H9 (cell line): ENCODE measurements at regions not wholly inside any gene's neighbourhood (a gene's known extent, or its start where the extent isn't known, plus 50 kb on each side); places are given as distances from the start of the nearest gene placed in this dataset.

Experiments used
- DNase-seq: peaks from one replicate; pipeline ENCODE4 v3.0.0-alpha.2; 2017
- H2AFZ ChIP-seq: one replicate; pipeline ENCODE4 v1.6.1; 2013; ENCODE audit warnings: mild to moderate bottlenecking, low read length, control low read depth, moderate library complexity
- H2AK5ac ChIP-seq: 2 replicates; pipeline ENCODE4 v1.6.1; 2013; ENCODE audit warnings: low read length, control low read depth, mixed read lengths; ENCODE audit not compliant: insufficient read length
- H2BK120ac ChIP-seq: one replicate; pipeline ENCODE4 v1.6.1; 2013; ENCODE audit warnings: low read depth, mild to moderate bottlenecking, low read length, control low read depth, inconsistent platforms; ENCODE audit not compliant: poor library complexity, severe bottlenecking
- H2BK12ac ChIP-seq: 2 replicates; pipeline ENCODE4 v1.6.1; 2013; ENCODE audit warnings: low read length, control low read depth, mixed read lengths, low read depth; ENCODE audit not compliant: insufficient read length
- H2BK15ac ChIP-seq: 2 replicates; pipeline ENCODE4 v1.6.1; 2013; ENCODE audit warnings: low read depth, low read length, control low read depth
- H2BK20ac ChIP-seq: one replicate; pipeline ENCODE4 v1.6.1; 2013; ENCODE audit warnings: low read depth, mild to moderate bottlenecking, low read length, control low read depth, inconsistent platforms; ENCODE audit not compliant: poor library complexity, severe bottlenecking
- H2BK5ac ChIP-seq: 2 replicates; pipeline ENCODE4 v1.6.1; 2013; ENCODE audit warnings: low read length, control low read depth, mixed read lengths; ENCODE audit not compliant: insufficient read length
- H3K14ac ChIP-seq: 2 replicates; pipeline ENCODE4 v1.6.1; 2013; ENCODE audit warnings: low read length, control low read depth; ENCODE audit not compliant: insufficient read depth
- H3K18ac ChIP-seq: 2 replicates; pipeline ENCODE4 v1.6.1; 2013; ENCODE audit warnings: low read depth, mild to moderate bottlenecking, mixed read lengths, low read length, control low read depth; ENCODE audit not compliant: insufficient read length
- H3K23ac ChIP-seq: 2 replicates; pipeline ENCODE4 v1.6.1; 2013; ENCODE audit warnings: low read length, control low read depth, mixed read lengths, low read depth; ENCODE audit not compliant: insufficient read length
- H3K23me2 ChIP-seq: 2 replicates; pipeline ENCODE4 v1.6.1; 2013; ENCODE audit warnings: low read depth, mild to moderate bottlenecking, mixed read lengths, low read length, control low read depth; ENCODE audit not compliant: insufficient read length, poor library complexity, severe bottlenecking
- H3K27ac ChIP-seq: 2 replicates; pipeline ENCODE4 v1.5.1; 2013; ENCODE audit warnings: low read length, control low read depth, mixed read lengths, low read depth; ENCODE audit not compliant: insufficient read length
- H3K27me3 ChIP-seq: 2 replicates; pipeline ENCODE4 v1.6.1; 2013; ENCODE audit warnings: low read length, control low read depth, inconsistent platforms; ENCODE audit not compliant: insufficient read depth
- H3K4ac ChIP-seq: 2 replicates; pipeline ENCODE4 v1.6.1; 2013; ENCODE audit warnings: low read depth, mild to moderate bottlenecking, control low read depth, inconsistent platforms, low read length, moderate library complexity
- H3K4me1 ChIP-seq: 2 replicates; pipeline ENCODE4 v1.6.1; 2013; ENCODE audit warnings: low read length, control low read depth, inconsistent platforms; ENCODE audit not compliant: insufficient read depth
- H3K4me2 ChIP-seq: 2 replicates; pipeline ENCODE4 v1.6.1; 2013; ENCODE audit warnings: low read length, control low read depth, mixed read lengths; ENCODE audit not compliant: insufficient read length, insufficient read depth
- H3K56ac ChIP-seq: 2 replicates; pipeline ENCODE4 v1.6.1; 2013; ENCODE audit warnings: low read depth, mild to moderate bottlenecking, mixed read lengths, low read length, control low read depth; ENCODE audit not compliant: insufficient read length
- H3K79me1 ChIP-seq: 2 replicates; pipeline ENCODE4 v1.6.1; 2013; ENCODE audit warnings: low read depth, mild to moderate bottlenecking, moderate library complexity, low read length, control low read depth, inconsistent platforms; ENCODE audit not compliant: insufficient read depth, poor library complexity, severe bottlenecking
- H3K79me2 ChIP-seq: 2 replicates; pipeline ENCODE4 v1.6.1; 2013; ENCODE audit warnings: low read length, control low read depth, inconsistent platforms; ENCODE audit not compliant: insufficient read depth
- H3K9ac ChIP-seq: 2 replicates; pipeline ENCODE4 v1.6.1; 2013; ENCODE audit warnings: low read length, control low read depth, mixed read lengths; ENCODE audit not compliant: insufficient read length; ENCODE audit errors: extremely low read depth
- H3K9me3 ChIP-seq: one replicate; pipeline ENCODE4 v1.6.1; 2013; ENCODE audit warnings: low read depth, low read length, inconsistent platforms; ENCODE audit not compliant: control insufficient read depth
- H3T11ph ChIP-seq: one replicate; pipeline ENCODE4 v1.6.1; 2013; ENCODE audit warnings: mild to moderate bottlenecking, low read length, control low read depth, inconsistent platforms
- H4K20me1 ChIP-seq: one replicate; pipeline ENCODE4 v1.6.1; 2013; ENCODE audit not compliant: control insufficient read depth, insufficient read length, insufficient read depth
- H4K5ac ChIP-seq: 2 replicates; pipeline ENCODE4 v1.6.1; 2013; ENCODE audit warnings: low read depth, mild to moderate bottlenecking, mixed read lengths, low read length, control low read depth; ENCODE audit not compliant: insufficient read length
- H4K8ac ChIP-seq: replicated peaks from 2 replicates; pipeline ENCODE4 v1.6.1; 2013; ENCODE audit warnings: low read length, control low read depth, mixed read lengths, low read depth; ENCODE audit not compliant: insufficient read length
- H4K91ac ChIP-seq: 2 replicates; pipeline ENCODE4 v1.6.1; 2013; ENCODE audit warnings: low read depth, mild to moderate bottlenecking, moderate library complexity, mixed read lengths, low read length, control low read depth; ENCODE audit not compliant: insufficient read length
- H3K27ac Mint-ChIP-seq, 3 experiments: 2 replicates in 2 of 3; 3 replicates in 1 of 3; pipeline ENCODE4 v1.8.0; 2020 to 2021; ENCODE audit warnings: mixed read lengths in 3 of 3, mild to moderate bottlenecking in 1 of 3, moderate library complexity in 1 of 3
- H3K27me3 Mint-ChIP-seq: 2 replicates; pipeline ENCODE4 v1.8.0; 2021; ENCODE audit warnings: low read depth, mild to moderate bottlenecking, moderate library complexity, mixed read lengths
- H3K36me3 Mint-ChIP-seq, 3 experiments: 2 replicates in 2 of 3; 3 replicates in 1 of 3; pipeline ENCODE4 v1.8.0; 2020 to 2021; ENCODE audit warnings: low read depth in 3 of 3, mixed read lengths in 3 of 3; ENCODE audit not compliant: insufficient read depth in 1 of 3
- H3K4me1 Mint-ChIP-seq, 2 experiments: 2 replicates each; pipeline ENCODE4 v1.8.0; 2020; ENCODE audit warnings: mixed read lengths in 2 of 2
- H3K4me3 Mint-ChIP-seq, 2 experiments: 2 replicates in 1 of 2; 3 replicates in 1 of 2; pipeline ENCODE4 v1.8.0; 2020 to 2021; ENCODE audit warnings: mild to moderate bottlenecking in 2 of 2, mixed read lengths in 2 of 2, moderate library complexity in 1 of 2
- H3K9me3 Mint-ChIP-seq, 2 experiments: 2 replicates in 1 of 2; 3 replicates in 1 of 2; pipeline ENCODE4 v1.8.0; 2020; ENCODE audit warnings: mild to moderate bottlenecking in 2 of 2, mixed read lengths in 2 of 2, moderate library complexity in 1 of 2
- CTCF ChIP-seq: fragments of 200-600 bp; sonication (generic); conservative IDR thresholded peaks from 3 replicates; pipeline ENCODE4 v1.8.0; 2021; ENCODE audit warnings: antibody characterized with exemption, mild to moderate bottlenecking
- whole genome bisulfite sequencing: extraction: QIAGEN DNeasy Blood & Tissue Kit; methylation state at CpG from one replicate; pipeline ENCODE4 v1.1.7; 2013; ENCODE audit warnings: missing lambda C conversion rate, low lambda C conversion rate, mixed read lengths; ENCODE audit not compliant: insufficient read length; ENCODE audit errors: extremely low coverage; 5-methylcytosine and 5-hydroxymethylcytosine counted together

- no peaks in the 10 kb centered on the region for H3K27me3 ChIP-seq
- H3K36me3 Mint-ChIP-seq = no peaks in the 10 kb centered on the region
- H3K18ac ChIP-seq = no peak overlapping the region
- H3K23me2 ChIP-seq = no peaks in the 10 kb centered on the region
- H3K79me2 ChIP-seq = no peaks in the 10 kb centered on the region
- H3K27ac Mint-ChIP-seq = peak overlapping the region in 1 of 3 experiments; percentile 94; a peak in 1 of 7 replicates
- no peak overlapping the region for H2BK20ac ChIP-seq
- H3K27ac ChIP-seq = no peak overlapping the region
- no peak overlapping the region for H4K5ac ChIP-seq
- no peak overlapping the region for H3K9ac ChIP-seq
- H3K14ac ChIP-seq = peak overlapping the region; percentile 9; the same call in 1 of the 2 replicates
- H3K23ac ChIP-seq = no peak overlapping the region
- H3K79me1 ChIP-seq = no peaks in the 10 kb centered on the region
- no peak for TF ChIP-seq CTCF
- H3K9me3 ChIP-seq = no peaks in the 10 kb centered on the region
- H3K4me1 Mint-ChIP-seq = peaks cover 0 to 12% of the 10 kb centered on the region in 2 experiments; a peak in 3 of 4 replicates
- H3K4me3 Mint-ChIP-seq = no peak overlapping the region
- H3K4me1 ChIP-seq = no peaks in the 10 kb centered on the region
- H3K4me2 ChIP-seq = no peak overlapping the region
- no peak overlapping the region for H3K4ac ChIP-seq
- no peak overlapping the region for H2BK5ac ChIP-seq
- H2AK5ac ChIP-seq = no peak overlapping the region
- H3K9me3 Mint-ChIP-seq = peaks cover 0 to 1% of the 10 kb centered on the region in 2 experiments; a peak in 1 of 5 replicates
- no peak overlapping the region for H2BK12ac ChIP-seq
- no peak overlapping the region for H4K91ac ChIP-seq
- no peaks in the 10 kb centered on the region for H4K20me1 ChIP-seq
- peaks cover 14% of the 10 kb centered on the region for H3K27me3 Mint-ChIP-seq
- WGBS = no CpG with 5 or more reads among the region's 38 CpGs
- H4K8ac ChIP-seq = no peak overlapping the region
- H3K56ac ChIP-seq = no peak overlapping the region
- H2AFZ ChIP-seq = no peak overlapping the region
- no peak overlapping the region for H2BK15ac ChIP-seq
- H3T11ph ChIP-seq = no peak overlapping the region
- H2BK120ac ChIP-seq = no peak overlapping the region
- no peak for DNase-seq
Measured at GRCh38 chr18:79597831-79598632, 81.6 kb upstream of the CTDP1 start.
